ENCODE measurements at regions not wholly inside any gene's neighbourhood (a gene's known extent, or its start where the extent isn't known, plus 50 kb on each side); places are given as distances from the start of the nearest gene placed in this dataset.
"Not testable (repeated sequence)": the region's sequence is repeated elsewhere in the genome, so short reads cannot be mapped to it uniquely, and the experiment has no call there.

- TF ChIP-seq CTCF (IDR thresholded peaks at IDR 0.05; ENCODE audit: insufficient read depth, low read depth, low read length): no peak
- no peak for DNase-seq (ENCODE audit: low read depth)
- H3K4me3 ChIP-seq (ENCODE audit: low read depth, low read length): no peak overlapping the region
Observed at GRCh38 chr4:179163147-179163546, 1720.9 kb upstream of the AGA start.

DNA sequence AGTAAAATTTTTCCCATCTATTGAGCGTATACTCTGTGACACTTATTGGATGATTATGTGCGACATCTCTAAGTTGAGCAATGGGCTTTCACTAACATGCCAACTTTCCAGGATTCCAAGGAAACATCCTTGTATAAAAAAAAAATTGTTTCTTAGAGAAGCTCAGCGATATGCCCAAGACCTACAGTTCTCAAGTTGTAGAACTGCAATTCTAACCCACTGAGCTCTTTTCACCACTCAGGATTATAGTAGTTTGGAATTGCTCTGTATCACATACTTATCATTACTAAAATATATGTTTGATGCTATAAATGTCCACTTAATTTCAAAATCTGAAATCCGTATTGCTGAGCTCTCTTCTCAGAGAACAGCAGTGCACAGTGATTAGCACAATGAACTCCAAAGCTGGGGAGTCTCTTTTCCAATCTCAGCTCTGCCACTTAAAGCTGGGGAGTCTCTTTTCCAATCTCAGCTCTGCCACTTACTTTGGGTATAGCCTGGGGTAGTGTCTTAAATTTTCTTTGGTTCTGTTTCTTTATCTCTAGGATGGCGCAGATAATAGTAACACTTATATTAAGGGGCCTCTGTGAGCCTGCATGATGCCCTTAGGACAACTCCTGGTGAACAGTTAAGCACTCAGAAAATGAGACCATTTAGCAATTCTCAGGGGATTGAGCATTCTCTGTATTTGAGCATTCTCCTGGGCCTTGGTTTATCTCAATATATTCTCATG, 1722.2 kb upstream of the AGA start:
- DNase-seq (ENCODE audit: low read depth): no peak
- no peak overlapping the region for H3K4me3 ChIP-seq (ENCODE audit: low read depth, low read length)
- no peak for TF ChIP-seq CTCF (IDR thresholded peaks at IDR 0.05; ENCODE audit: insufficient read depth, low read depth, low read length)

DNA sequence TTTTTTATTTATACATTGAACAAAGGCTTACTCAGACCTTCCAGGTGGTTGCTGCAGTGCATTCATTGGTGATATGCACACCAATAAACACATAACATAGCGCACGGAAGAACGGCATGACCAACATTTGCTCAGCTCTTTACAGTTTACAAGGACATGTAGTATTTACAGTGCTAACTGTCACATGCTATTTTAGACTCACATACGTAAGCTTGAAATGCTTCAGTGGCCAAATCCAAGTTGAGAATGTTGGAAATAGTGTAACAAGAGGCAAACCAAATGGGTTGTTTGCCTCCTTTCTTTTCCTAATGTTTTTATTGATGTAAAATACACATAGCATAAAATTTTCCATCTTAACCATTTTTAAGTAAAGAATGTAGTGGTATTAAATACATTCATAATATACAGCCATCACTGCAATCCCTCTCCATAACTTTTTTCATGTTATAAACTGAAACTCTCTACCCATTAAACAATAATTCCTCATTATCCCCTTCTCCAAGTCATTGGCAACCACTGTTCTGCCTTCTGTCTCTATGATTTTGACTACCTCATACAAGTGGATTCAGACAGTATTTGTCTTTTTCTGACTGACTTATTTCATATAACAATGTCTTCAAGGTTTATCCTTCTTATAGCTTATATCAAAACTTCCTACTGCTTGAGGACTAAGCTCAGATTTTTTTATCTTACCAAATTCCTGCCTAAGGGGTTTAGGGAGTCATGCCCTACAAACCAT, 1722.9 kb upstream of the AGA start:
- no peak for DNase-seq (ENCODE audit: low read depth)
- TF ChIP-seq CTCF (IDR thresholded peaks at IDR 0.05; ENCODE audit: insufficient read depth, low read depth, low read length): no peak
- H3K4me3 ChIP-seq (ENCODE audit: low read depth, low read length): no peak overlapping the region

DNA sequence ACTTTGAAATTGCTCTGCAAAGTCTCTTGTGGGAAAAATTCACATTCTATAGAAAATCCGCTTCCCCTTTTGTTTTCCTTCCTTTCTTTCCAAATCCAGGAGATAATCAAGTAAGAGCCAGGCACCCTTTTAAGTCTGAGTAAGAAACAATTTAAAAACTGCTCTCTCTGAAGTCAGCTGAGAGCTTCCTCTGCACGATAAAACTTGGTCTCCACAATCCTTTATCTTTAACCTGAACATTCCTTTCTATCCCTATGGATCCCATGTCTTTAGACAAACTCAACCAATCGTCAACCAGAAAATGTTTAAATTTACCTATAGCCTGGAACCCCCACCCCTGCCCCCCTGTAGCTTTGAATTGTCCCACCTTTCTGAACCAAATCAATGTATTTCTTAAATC, 1723.6 kb upstream of the AGA start:
- H3K4me3 ChIP-seq (ENCODE audit: low read depth, low read length): no peak overlapping the region
- no peak for DNase-seq (ENCODE audit: low read depth)
- no peak for TF ChIP-seq CTCF (IDR thresholded peaks at IDR 0.05; ENCODE audit: insufficient read depth, low read depth, low read length)

GRCh38 chr4:179170308-179170707, 1728.1 kb upstream of the AGA start:
- DNase-seq (ENCODE audit: low read depth): not testable (repeated sequence)

GRCh38 chr4:179182741-179183140, 1740.5 kb upstream of the AGA start:
- no peak for TF ChIP-seq CTCF (IDR thresholded peaks at IDR 0.05; ENCODE audit: insufficient read depth, low read depth, low read length)
- no peak for DNase-seq (ENCODE audit: low read depth)
- no peak overlapping the region for H3K4me3 ChIP-seq (ENCODE audit: low read depth, low read length)

More at GRCh38 chr4:179170308-179170707, 1728.1 kb upstream of the AGA start:
- H3K4me3 ChIP-seq (ENCODE audit: low read depth, low read length): not testable (repeated sequence)

GRCh38 chr4:179195887-179196286, 1753.7 kb upstream of the AGA start:
- H3K4me3 ChIP-seq (ENCODE audit: low read depth, low read length): no peak overlapping the region
- DNase-seq (ENCODE audit: low read depth): no peak
- no peak for TF ChIP-seq CTCF (IDR thresholded peaks at IDR 0.05; ENCODE audit: insufficient read depth, low read depth, low read length)
